Occipital lobe (tissue), 2 donors: ENCODE measurements at regions not wholly inside any gene's neighbourhood (a gene's known extent, or its start where the extent isn't known, plus 50 kb on each side); places are given as distances from the start of the nearest gene placed in this dataset. TPM values are rescaled to one million over a fixed set of nuclear protein-coding genes. Genes with fewer than 3 reads are reported as not detected.

Experiments used
- DNase-seq: peaks from one replicate; lab custom pipeline; 2025; lab: John Stamatoyannopoulos, UW
- small RNA-seq: library from RNA; depleted of rRNA; stranded (forward); fragments of <200 nt; gene quantifications from one replicate; pipeline ENCODE3, GENCODE V24; 2014

- DNase-seq: no peak
Measured at GRCh38 chr9:88920645-88921044, 70.6 kb upstream of the S1PR3 start.

- no peak for DNase-seq
Measured at GRCh38 chr9:88922091-88922490, 69.2 kb upstream of the S1PR3 start.

DNA sequence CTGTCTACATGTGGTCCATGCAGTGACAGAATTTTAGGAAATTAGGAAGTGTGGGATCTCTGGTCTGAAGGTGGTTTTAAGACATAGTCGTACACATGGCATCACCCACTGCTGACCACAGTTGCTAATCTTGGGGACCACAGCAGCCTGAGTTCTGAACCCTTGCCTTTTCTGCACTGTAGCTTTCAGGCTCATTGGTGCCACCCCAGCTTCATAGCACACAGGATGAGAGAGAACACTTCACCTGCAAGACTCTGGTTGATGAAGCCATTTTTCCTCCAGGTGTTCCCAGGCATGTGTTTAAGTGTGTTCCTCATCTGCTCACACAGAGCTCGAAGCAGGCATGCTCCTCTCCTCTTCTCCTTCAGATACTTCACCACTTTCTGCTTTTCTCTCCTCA, 68.2 kb upstream of the S1PR3 start:
- DNase-seq: no peak

DNA sequence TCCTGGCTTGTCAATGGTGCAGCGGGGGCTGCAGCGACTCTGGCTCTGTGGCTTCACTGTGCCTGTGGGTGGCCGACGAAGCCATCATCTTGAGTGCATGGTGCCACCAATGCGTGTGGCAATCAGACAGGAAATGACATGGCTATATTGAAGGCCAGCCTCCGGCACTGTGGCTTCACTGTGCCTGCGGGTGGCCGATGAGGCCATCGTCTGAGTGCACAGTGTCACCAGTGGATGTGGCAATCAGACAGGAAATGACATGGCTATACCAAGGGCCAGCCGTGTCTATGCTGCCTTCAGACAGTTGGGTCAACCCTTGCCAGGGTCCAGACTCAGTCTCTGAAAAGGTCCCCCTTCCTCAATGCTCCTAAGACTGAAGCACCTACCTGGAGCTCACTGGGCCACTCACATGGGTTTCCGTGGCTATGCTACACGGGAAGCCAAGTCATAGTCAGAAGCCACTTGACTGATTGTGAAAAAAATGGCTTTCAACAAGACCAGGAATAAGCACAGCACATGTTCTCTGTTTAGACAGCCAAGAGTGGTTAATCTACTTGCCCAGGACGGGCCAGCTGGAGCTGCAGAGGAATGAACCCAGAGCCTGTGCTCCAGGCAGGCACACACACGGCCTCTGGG, 67.5 kb upstream of the S1PR3 start:
- no peak for DNase-seq

- DNase-seq: no peak
Measured at GRCh38 chr9:88925481-88925880, 65.8 kb upstream of the S1PR3 start.

DNA sequence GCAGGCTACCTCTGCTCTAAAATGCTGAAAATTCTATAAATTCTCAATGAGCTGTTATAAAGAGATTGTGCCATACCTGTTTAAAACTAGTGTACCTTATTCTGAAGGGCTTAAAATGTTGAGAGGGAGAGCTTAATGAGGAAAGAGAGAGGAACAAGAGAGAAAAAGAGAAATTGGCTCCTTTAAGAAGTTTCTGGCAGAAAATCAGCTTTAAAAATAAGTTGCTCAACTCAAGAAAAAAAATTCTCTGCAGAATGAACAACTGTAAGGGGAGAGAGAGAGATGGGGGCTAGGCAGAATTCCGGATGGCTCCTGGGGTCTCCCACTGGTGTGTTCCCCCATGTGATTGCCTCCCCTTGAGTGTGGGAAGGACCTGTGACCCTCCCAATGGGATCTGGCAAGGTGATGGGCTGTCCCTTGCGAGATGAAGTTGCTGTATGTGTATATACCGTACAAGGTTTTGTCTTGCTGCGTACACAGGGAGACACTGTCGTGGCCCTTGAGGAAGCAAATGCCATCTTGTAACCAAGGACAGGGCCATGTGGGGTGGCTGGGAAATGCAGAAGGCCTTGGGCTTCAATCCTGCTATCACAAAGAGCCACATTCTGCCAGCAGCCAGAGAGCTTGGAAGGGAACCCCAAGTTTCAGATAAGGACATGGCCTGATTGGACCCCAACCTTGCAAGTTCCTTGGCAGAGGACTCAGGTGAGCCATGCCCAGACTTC, 64.3 kb upstream of the S1PR3 start:
- no peak for DNase-seq

- no peak for DNase-seq
Measured at GRCh38 chr9:88927510-88927909, 63.8 kb upstream of the S1PR3 start.

DNA sequence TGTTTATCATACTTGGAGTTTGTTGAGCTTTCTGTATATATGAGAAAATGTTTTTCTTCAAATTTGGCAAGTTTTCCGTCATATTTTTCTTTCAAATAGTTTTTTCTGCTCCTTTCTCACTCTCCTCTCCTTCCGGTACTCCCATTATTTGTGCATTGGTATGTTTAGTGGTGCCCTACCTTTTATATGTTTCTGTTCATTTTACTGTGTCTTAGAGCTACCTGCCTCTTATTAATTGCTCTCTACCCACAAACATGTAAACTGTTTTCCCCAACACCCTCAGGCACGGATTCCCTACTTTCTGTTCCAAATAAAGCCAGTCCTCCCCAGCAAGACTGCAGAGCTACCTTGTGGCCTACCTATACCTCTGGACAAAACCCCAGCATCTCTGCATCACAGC, 60.6 kb upstream of the S1PR3 start:
- DNase-seq: no peak

GRCh38 chr9:88932766-88933165, 58.5 kb upstream of the S1PR3 start:
- DNase-seq: no peak

GRCh38 chr9:88933607-88934379, 57.5 kb upstream of the S1PR3 start:
- no peak for DNase-seq

- no peak for DNase-seq
Measured at GRCh38 chr9:88934876-88935535, 56.3 kb upstream of the S1PR3 start.

- no peak for DNase-seq
Measured at GRCh38 chr9:88936132-88936531, 55.1 kb upstream of the S1PR3 start.

- DNase-seq: no peak
Measured at GRCh38 chr9:88936668-88937067, 54.6 kb upstream of the S1PR3 start.

GRCh38 chr9:88937248-88937647, 54.0 kb upstream of the S1PR3 start:
- DNase-seq: no peak

DNA sequence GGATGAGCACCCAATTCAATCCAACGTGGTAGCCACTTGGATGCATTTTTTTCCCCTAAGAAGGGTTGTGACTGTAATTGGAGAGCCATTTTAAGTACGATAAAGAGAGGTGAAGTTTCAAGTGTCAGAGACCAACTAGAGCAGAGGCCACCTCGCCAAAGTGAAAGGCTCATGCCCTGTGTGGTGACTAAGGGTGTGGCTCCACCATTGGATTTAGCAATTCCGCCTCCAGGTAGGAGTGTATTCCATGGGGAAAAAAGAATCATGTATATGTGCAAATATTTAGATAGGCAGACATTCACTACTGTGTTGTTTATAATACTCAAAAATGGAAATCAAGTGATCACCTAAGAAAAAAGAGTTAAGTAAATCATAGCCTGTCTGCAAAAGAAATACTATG, 53.1 kb upstream of the S1PR3 start:
- no peak for DNase-seq

Small RNA genes in the stretch of these regions (small RNA-seq; reads per million reads assigned to genes)
- gene MIR4289: not detected
